Vagina (tissue), 2 donors: ENCODE measurements at regions not wholly inside any gene's neighbourhood (a gene's known extent, or its start where the extent isn't known, plus 50 kb on each side); places are given as distances from the start of the nearest gene placed in this dataset.

Source experiments
- DNase-seq, 2 donors: peaks; one replicate each; pipeline ENCODE4 v3.0.0-alpha.2; 2017; ENCODE audit errors: extremely low spot score in 2 of 2
- H3K27ac ChIP-seq: fragments of 200-600 bp; sonication (generic); one replicate; pipeline ENCODE4 v1.5.1; 2019
- H3K27me3 ChIP-seq: fragments of 200-600 bp; sonication (generic); one replicate; pipeline ENCODE4 v1.5.1; 2019
- H3K36me3 ChIP-seq, 2 donors: fragments of 200-600 bp; sonication (generic); one replicate each; pipeline ENCODE4 v1.5.1; 2017 to 2019
- H3K4me1 ChIP-seq: fragments of 200-600 bp; sonication (generic); one replicate; pipeline ENCODE4 v1.5.1; 2019
- H3K4me3 ChIP-seq, 2 donors: fragments of 200-600 bp; sonication (generic); 1 replicate in 1 of 2; 2 replicates in 1 of 2; pipeline ENCODE4 v1.5.1; 2016 to 2019
- H3K9me3 ChIP-seq: fragments of 200-600 bp; sonication (generic); one replicate; pipeline ENCODE4 v1.5.1; 2019
- CTCF ChIP-seq, 3 experiments: fragments of 450-650 bp in 2 of 3; fragments of 200-600 bp in 1 of 3; sonication (generic) in 1 of 3; IDR thresholded peaks; one replicate each; pipeline ENCODE4 v1.5.1; 2017 to 2019; ENCODE audit warnings: antibody characterized with exemption in 3 of 3, mild to moderate bottlenecking in 2 of 3, moderate library complexity in 2 of 3
- POLR2A ChIP-seq, 2 donors: fragments of 450-650 bp; IDR thresholded peaks; one replicate each; pipeline ENCODE4 v1.6.1; 2017; ENCODE audit warnings: antibody characterized with exemption in 2 of 2, mild to moderate bottlenecking in 2 of 2, moderate library complexity in 2 of 2
- POLR2AphosphoS5 ChIP-seq, 2 donors: sonication (generic); formaldehyde crosslinking; IDR thresholded peaks; one replicate each; pipeline ENCODE4 v1.9.0; 2017; ENCODE audit warnings: antibody characterized with exemption in 2 of 2, mild to moderate bottlenecking in 2 of 2, low read depth in 1 of 2; ENCODE audit not compliant: insufficient read depth in 1 of 2
- intact Hi-C: fragments of 100-400 bp; cut with DNase I; formaldehyde crosslinking; loops from one replicate; pipeline ENCODE4 v1.15.1; 2023

GRCh38 chr15:94164202-94164807 is 67.1 kb upstream of the MCTP2 start:
- no peaks in the 10 kb centered on the region for H3K27me3 ChIP-seq
- H3K9me3 ChIP-seq = no peaks in the 10 kb centered on the region
- intact Hi-C loops = no loop called here
- no peaks in the 10 kb centered on the region for H3K36me3 ChIP-seq
- TF ChIP-seq POLR2A (IDR thresholded peaks at IDR 0.05) (no peak), POLR2AphosphoS5 (IDR thresholded peaks at IDR 0.05; ENCODE audit: insufficient read depth in 1 of 2, low read depth in 1 of 2) (no peak), CTCF (IDR thresholded peaks at IDR 0.05) (peak; percentile 67 to 85 (median 70))
- no peak for DNase-seq
- H3K4me3 ChIP-seq = no peak overlapping the region
- no peaks in the 10 kb centered on the region for H3K4me1 ChIP-seq
- H3K27ac ChIP-seq = no peak overlapping the region

DNA sequence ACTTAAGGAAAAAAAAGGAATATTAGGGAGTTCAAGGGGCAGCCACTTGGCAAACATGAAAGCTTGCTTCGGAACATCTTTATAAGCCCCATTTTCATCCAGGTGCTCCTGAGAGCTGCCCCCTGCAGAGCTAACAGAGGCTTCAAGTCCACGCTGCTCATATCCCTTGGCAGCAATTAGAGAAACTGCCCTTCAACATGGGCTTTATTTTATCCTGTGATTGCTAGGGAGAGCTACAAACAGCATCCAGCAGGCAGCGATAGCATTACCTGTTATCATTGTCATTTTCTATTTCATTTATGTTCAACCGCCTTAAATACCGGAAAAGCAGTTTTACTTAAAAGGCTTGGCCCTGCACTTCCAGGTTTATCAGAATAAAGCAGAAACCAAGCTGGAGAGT is 68.4 kb upstream of the MCTP2 start:
- Histone ChIP-seq H3K36me3 (no peaks in the 10 kb centered on the region), H3K9me3 (no peaks in the 10 kb centered on the region), H3K27me3 (no peaks in the 10 kb centered on the region), H3K4me1 (no peaks in the 10 kb centered on the region), H3K4me3 (no peak overlapping the region), H3K27ac (no peak overlapping the region)
- DNase-seq = no peak
- TF ChIP-seq CTCF (IDR thresholded peaks at IDR 0.05) (no peak), POLR2AphosphoS5 (IDR thresholded peaks at IDR 0.05; ENCODE audit: insufficient read depth in 1 of 2, low read depth in 1 of 2) (no peak), POLR2A (IDR thresholded peaks at IDR 0.05) (no peak)
- intact Hi-C loops = no loop called here

- H3K9me3 ChIP-seq = no peaks in the 10 kb centered on the region
- no peaks in the 10 kb centered on the region for H3K36me3 ChIP-seq
- DNase-seq = no peak
- H3K4me3 ChIP-seq = no peak overlapping the region
- H3K4me1 ChIP-seq = no peaks in the 10 kb centered on the region
- no peak for TF ChIP-seq CTCF (IDR thresholded peaks at IDR 0.05)
- no peak for TF ChIP-seq POLR2AphosphoS5 (IDR thresholded peaks at IDR 0.05; ENCODE audit: insufficient read depth in 1 of 2, low read depth in 1 of 2)
- TF ChIP-seq POLR2A (IDR thresholded peaks at IDR 0.05) = no peak
- no peaks in the 10 kb centered on the region for H3K27me3 ChIP-seq
- no peak overlapping the region for H3K27ac ChIP-seq
- intact Hi-C loops = no loop called here
These were observed 77.1 kb upstream of the MCTP2 start for GRCh38 chr15:94154255-94154654.

DNA sequence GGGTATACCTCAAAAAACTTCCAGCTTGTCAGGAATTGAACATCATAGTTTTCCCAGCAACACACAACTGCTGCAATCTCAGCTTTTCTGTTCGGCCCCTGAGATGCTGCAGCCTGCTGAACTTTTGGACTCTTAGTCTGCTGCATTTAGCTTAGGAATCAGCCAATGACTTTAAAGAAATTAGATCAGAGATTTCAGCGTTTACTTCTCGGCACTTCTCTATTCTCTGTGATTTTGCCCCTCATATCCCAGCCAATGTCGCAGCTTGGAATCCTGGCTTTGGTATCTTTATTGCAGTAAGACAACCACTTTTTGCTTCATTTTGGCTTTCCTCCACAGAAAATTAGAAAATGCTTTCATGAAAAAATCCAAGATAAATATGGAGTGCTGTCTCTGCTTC is 86.3 kb upstream of the MCTP2 start:
- Histone ChIP-seq H3K4me1 (no peaks in the 10 kb centered on the region), H3K36me3 (no peaks in the 10 kb centered on the region), H3K27me3 (no peaks in the 10 kb centered on the region), H3K9me3 (no peaks in the 10 kb centered on the region), H3K4me3 (no peak overlapping the region), H3K27ac (no peak overlapping the region)
- intact Hi-C loops = no loop called here
- TF ChIP-seq POLR2A (IDR thresholded peaks at IDR 0.05) = no peak
- no peak for TF ChIP-seq POLR2AphosphoS5 (IDR thresholded peaks at IDR 0.05; ENCODE audit: insufficient read depth in 1 of 2, low read depth in 1 of 2)
- no peak for TF ChIP-seq CTCF (IDR thresholded peaks at IDR 0.05)
- DNase-seq = no peak

DNA sequence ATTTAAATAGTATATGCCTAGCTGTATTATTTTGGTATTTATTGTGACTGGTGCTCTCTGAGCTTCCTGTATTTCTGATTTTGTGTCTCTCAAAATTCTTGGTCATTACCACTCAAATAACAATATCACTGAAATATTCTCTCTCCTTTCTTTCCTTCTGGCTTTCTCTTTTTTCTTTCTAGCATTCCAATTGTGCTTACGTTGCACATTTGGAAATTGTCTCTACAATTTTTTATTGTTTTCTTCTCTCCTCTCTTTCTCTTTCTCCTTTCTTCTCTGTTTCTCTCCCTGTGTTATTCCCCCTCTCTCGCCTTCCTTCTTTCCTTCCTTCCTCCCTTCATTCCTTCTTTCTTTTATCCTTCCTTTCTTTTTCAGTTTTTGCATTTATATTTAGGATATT is 89.6 kb upstream of the MCTP2 start:
- no peaks in the 10 kb centered on the region for H3K36me3 ChIP-seq
- H3K27me3 ChIP-seq = no peaks in the 10 kb centered on the region
- no peak for TF ChIP-seq POLR2A (IDR thresholded peaks at IDR 0.05)
- TF ChIP-seq POLR2AphosphoS5 (IDR thresholded peaks at IDR 0.05; ENCODE audit: insufficient read depth in 1 of 2, low read depth in 1 of 2) = no peak
- TF ChIP-seq CTCF (IDR thresholded peaks at IDR 0.05) = no peak
- intact Hi-C loops = no loop called here
- no peak overlapping the region for H3K4me3 ChIP-seq
- DNase-seq = no peak
- no peaks in the 10 kb centered on the region for H3K9me3 ChIP-seq
- H3K27ac ChIP-seq = no peak overlapping the region
- no peaks in the 10 kb centered on the region for H3K4me1 ChIP-seq
